Adipocyte (in vitro differentiated cells): ENCODE measurements at regions not wholly inside any gene's neighbourhood (a gene's known extent, or its start where the extent isn't known, plus 50 kb on each side); places are given as distances from the start of the nearest gene placed in this dataset.

Source experiments
- DNase-seq: peaks from one replicate; pipeline ENCODE4 v3.0.0-alpha.2; 2015; ENCODE audit warnings: low read depth
- H3K27me3 ChIP-seq: replicated peaks from 2 replicates; pipeline ENCODE4 v1.7.0; 2013; ENCODE audit warnings: mild to moderate bottlenecking, low read length, moderate library complexity; ENCODE audit not compliant: control insufficient read depth, insufficient read depth
- H3K36me3 ChIP-seq: 2 replicates; pipeline ENCODE4 v1.7.0; 2013; ENCODE audit warnings: low read length, mild to moderate bottlenecking, moderate library complexity; ENCODE audit not compliant: control insufficient read depth, insufficient read depth, severe bottlenecking
- H3K4me1 ChIP-seq: 2 replicates; pipeline ENCODE4 v1.7.0; 2013; ENCODE audit warnings: mild to moderate bottlenecking, low read length, moderate library complexity; ENCODE audit not compliant: control insufficient read depth, insufficient read depth
- H3K4me3 ChIP-seq: 2 replicates; pipeline ENCODE4 v1.7.0; 2013; ENCODE audit warnings: mild to moderate bottlenecking, low read length, moderate library complexity
- H3K9ac ChIP-seq: 2 replicates; pipeline ENCODE4 v1.7.0; 2013; ENCODE audit warnings: mild to moderate bottlenecking, low read length, moderate library complexity
- H3K9me3 ChIP-seq: 2 replicates; pipeline ENCODE4 v1.7.0; 2013; ENCODE audit warnings: mild to moderate bottlenecking, low read length, moderate library complexity; ENCODE audit not compliant: control insufficient read depth

GRCh38 chr15:61308437-61308836 is 79.3 kb upstream of the RORA start:
- Histone ChIP-seq H3K4me1 (no peaks in the 10 kb centered on the region), H3K4me3 (no peak overlapping the region), H3K9ac (no peak overlapping the region), H3K9me3 (no peaks in the 10 kb centered on the region), H3K27me3 (peaks cover 3% of the 10 kb centered on the region), H3K36me3 (no peaks in the 10 kb centered on the region)
- DNase-seq, result no peak

GRCh38 chr15:61307474-61307873 is 78.4 kb upstream of the RORA start:
- H3K36me3 ChIP-seq, result no peaks in the 10 kb centered on the region
- no peak overlapping the region for H3K9ac ChIP-seq
- H3K27me3 ChIP-seq, result peaks cover 3% of the 10 kb centered on the region
- no peak for DNase-seq
- H3K4me1 ChIP-seq, result no peaks in the 10 kb centered on the region
- H3K9me3 ChIP-seq, result no peaks in the 10 kb centered on the region
- H3K4me3 ChIP-seq, result no peak overlapping the region

DNA sequence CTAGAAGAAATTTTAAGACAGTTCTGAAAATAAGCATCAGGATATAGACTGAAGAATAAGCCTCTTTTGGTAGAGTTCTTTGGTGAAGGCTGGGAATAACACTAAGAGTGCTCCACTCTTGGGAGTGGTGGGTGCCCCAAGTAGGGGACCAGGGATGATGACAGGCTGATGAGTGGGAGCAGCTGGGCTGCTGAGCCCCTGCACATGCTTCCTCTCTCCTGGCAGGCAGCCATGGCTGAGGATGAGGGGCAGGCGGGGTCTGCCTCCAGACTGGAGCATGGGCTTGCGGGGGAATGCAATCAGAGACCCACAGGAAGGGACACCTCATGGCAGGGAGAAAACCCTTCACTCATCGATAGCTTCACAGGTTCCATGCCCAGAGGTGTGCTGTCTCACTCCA is 72.6 kb upstream of the RORA start:
- no peak for DNase-seq
- Histone ChIP-seq H3K36me3 (no peaks in the 10 kb centered on the region), H3K27me3 (peaks cover 5% of the 10 kb centered on the region), H3K4me1 (peaks cover 9% of the 10 kb centered on the region), H3K9me3 (no peaks in the 10 kb centered on the region), H3K4me3 (no peak overlapping the region), H3K9ac (no peak overlapping the region)

DNA sequence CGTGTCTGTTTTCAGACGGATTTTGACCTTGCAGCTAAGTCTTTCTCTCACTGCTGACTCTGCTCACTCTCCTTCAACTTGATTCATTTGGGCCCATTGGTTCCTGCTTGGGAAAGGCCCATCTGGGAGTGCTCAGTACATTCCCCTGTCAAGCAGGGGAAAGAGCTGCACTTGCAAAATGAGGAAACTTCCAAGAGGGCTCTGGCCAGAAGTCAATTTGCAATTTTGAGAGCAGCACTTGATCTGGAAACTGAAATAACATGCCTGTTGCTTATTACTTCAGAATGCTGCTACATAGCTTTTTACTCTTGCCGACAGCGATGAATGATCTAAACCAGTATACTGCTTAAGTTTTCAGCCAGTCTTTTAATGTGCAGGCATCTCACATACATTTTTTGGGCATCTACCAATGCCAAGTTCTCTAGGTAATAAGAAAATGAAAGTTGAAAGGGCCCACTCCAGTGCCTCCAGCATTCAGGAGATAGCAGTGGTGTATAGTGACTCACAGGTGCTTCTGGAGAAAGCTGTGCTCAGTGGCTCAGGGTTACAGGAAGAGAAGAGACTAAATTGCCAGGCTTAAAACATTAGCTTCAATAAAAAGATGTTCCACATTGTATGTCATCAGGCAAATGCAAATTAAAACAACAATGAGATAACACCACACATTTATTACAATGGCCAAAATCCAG is 70.1 kb upstream of the RORA start:
- no peak overlapping the region for H3K9ac ChIP-seq
- no peak overlapping the region for H3K4me3 ChIP-seq
- peaks cover 9% of the 10 kb centered on the region for H3K4me1 ChIP-seq

GRCh38 chr15:61295239-61295638 is 66.1 kb upstream of the RORA start:
- H3K27me3 ChIP-seq, result no peaks in the 10 kb centered on the region
- no peaks in the 10 kb centered on the region for H3K9me3 ChIP-seq
- H3K9ac ChIP-seq, result no peak overlapping the region
- H3K36me3 ChIP-seq, result no peaks in the 10 kb centered on the region
- no peak for DNase-seq
- peaks cover 9% of the 10 kb centered on the region for H3K4me1 ChIP-seq
- H3K4me3 ChIP-seq, result no peak overlapping the region

More for the DNA sequence above, 70.1 kb upstream of the RORA start:
- DNase-seq, result no peak
- no peaks in the 10 kb centered on the region for H3K36me3 ChIP-seq
- peaks cover 5% of the 10 kb centered on the region for H3K27me3 ChIP-seq
- no peaks in the 10 kb centered on the region for H3K9me3 ChIP-seq

DNA sequence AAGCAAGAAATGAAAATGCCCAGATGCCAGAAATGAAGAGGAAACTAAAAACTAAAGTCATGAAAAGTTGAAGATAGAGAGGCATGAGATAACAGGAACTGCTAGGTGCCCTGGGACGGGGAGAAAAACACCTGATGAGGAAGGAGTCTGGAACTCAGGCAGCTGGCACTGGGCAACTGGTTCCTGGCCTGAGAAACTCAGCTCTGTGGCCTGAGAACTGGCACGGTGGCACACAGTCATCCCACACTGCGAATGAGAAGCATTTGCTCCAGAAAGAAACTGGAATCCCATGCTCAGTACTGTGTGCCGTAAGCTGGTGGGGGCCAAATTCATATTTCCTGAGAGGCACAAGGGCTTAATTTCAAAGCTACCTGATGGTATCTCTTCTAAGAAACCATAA is 53.6 kb upstream of the RORA start:
- peaks cover 5% of the 10 kb centered on the region for H3K9me3 ChIP-seq
- H3K9ac ChIP-seq, result no peak overlapping the region
- no peaks in the 10 kb centered on the region for H3K4me1 ChIP-seq
- H3K4me3 ChIP-seq, result no peak overlapping the region
- DNase-seq, result no peak
- H3K27me3 ChIP-seq, result peaks cover 4% of the 10 kb centered on the region
- H3K36me3 ChIP-seq, result no peaks in the 10 kb centered on the region

GRCh38 chr15:61281328-61281727 is 52.2 kb upstream of the RORA start:
- H3K27me3 ChIP-seq, result peaks cover 6% of the 10 kb centered on the region
- H3K4me1 ChIP-seq, result no peaks in the 10 kb centered on the region
- peaks cover 5% of the 10 kb centered on the region for H3K9me3 ChIP-seq
- no peak for DNase-seq
- no peak overlapping the region for H3K9ac ChIP-seq
- no peaks in the 10 kb centered on the region for H3K36me3 ChIP-seq
- H3K4me3 ChIP-seq, result no peak overlapping the region
